Left lobe of liver (tissue), 2 donors: ENCODE measurements at regions not wholly inside any gene's neighbourhood (a gene's known extent, or its start where the extent isn't known, plus 50 kb on each side); places are given as distances from the start of the nearest gene placed in this dataset.
"Not testable (repeated sequence)": the region's sequence is repeated elsewhere in the genome, so short reads cannot be mapped to it uniquely, and the experiment has no call there.

Source experiments
- ATAC-seq: fragments of 200-7000 bp; cut with Tn5 transposase; one replicate; pipeline ENCODE4 v1.9.1; 2020; ENCODE audit warnings: mild to moderate bottlenecking, moderate library complexity
- DNase-seq: peaks from one replicate; pipeline ENCODE4 v3.0.0-alpha.2; 2020; ENCODE audit warnings: low spot score
- donor health status: DM: no; HTN: no; CAD: no; lungs with moderate emphysema.
- donor health status: DM: no; HTN: yes; CAD: no.

GRCh38 chr6:168194732-168195567 is 115.9 kb upstream of the FRMD1 start:
- DNase-seq (peak; percentile 43), ATAC-seq (no peak)

DNA sequence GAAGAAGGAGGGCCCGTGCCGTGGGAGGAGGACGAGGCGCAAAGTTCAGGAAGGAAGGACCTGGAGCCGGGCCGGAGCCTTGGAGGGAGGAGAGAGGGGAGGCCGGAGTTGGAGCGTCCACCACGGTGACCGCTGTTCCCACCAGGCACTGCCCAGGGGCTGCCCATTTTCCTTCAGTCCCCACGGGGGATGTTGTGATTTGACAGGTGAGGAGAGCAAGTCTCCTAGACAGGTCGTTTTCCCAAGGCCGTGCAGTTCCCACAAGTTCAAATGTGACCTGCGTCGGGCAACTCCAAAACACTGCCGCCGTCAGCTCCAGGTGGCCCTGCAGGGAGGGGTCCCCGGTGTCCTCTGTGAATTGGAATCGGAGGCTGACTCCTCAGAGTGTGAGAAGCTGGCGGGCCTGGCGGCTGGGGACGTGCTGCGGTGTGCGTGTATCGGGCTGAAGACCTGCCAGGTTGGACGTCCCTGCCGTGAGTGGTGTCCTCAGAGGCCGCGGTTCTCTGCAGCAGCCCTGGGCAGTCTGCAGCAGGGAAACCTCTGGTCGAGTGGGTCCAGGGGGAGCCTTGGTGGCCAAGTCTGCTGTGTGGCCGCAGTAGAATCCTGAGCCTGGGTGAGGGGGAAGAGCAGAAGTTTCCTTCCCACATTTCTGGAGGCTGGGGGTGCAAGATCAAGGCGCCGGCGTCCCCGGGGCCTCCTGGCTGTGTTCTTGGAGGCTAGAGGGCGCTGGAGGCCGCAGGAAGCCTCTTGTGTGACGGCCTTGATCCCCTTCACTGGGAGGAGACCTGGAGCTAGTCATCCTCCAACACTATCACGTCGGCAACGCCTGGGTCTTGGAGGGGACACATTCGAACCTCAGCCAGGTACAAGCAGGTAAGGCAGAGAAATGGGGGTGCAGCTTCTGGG is 115.1 kb upstream of the FRMD1 start:
- ATAC-seq, result no peak
- DNase-seq, result peak; percentile 44

GRCh38 chr6:168192901-168193815 is 114.1 kb upstream of the FRMD1 start:
- ATAC-seq, result no peak
- DNase-seq, result peak; percentile 40

DNA sequence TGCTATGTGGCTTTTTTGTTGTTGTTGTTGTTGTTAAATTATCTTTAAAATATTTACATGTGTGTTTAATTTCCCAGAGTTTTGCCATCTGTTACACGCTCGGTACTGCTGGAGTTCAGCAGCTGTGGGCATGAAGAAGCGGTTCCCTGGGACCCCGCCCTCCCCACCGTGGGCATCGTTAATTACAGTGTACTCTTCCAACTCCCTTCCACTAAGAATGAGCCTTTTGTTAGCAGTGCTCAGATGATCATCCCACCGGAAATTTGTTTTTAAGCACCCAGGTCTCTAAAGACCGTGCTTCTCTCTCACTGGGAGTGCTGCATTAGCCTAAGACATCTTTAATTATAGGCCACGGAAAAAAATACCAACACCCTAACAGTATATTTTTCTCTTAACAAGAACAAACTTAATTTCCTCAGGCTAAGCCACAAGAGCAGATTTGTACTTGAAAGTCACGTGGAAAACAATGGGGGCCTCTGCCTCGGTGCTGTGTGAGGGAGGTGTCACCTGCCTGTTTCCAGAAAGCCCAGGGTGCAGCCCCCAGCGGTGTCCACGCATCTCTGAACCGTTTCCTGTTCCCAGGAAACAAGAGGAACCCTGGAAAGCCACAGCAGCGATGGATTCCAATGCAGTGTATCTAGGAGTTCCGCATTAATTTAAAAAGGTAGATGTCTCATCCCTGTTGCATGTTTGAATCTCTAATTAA is 113.3 kb upstream of the FRMD1 start:
- ATAC-seq, result no peak
- peak; percentile 33 for DNase-seq

- DNase-seq, result peak; percentile 19
Measured at GRCh38 chr6:168190646-168191443, 111.8 kb upstream of the FRMD1 start.

GRCh38 chr6:168190014-168190405 is 111.0 kb upstream of the FRMD1 start:
- ATAC-seq (no peak), DNase-seq (peak; percentile 34)

More at GRCh38 chr6:168190646-168191443, 111.8 kb upstream of the FRMD1 start:
- no peak for ATAC-seq

DNA sequence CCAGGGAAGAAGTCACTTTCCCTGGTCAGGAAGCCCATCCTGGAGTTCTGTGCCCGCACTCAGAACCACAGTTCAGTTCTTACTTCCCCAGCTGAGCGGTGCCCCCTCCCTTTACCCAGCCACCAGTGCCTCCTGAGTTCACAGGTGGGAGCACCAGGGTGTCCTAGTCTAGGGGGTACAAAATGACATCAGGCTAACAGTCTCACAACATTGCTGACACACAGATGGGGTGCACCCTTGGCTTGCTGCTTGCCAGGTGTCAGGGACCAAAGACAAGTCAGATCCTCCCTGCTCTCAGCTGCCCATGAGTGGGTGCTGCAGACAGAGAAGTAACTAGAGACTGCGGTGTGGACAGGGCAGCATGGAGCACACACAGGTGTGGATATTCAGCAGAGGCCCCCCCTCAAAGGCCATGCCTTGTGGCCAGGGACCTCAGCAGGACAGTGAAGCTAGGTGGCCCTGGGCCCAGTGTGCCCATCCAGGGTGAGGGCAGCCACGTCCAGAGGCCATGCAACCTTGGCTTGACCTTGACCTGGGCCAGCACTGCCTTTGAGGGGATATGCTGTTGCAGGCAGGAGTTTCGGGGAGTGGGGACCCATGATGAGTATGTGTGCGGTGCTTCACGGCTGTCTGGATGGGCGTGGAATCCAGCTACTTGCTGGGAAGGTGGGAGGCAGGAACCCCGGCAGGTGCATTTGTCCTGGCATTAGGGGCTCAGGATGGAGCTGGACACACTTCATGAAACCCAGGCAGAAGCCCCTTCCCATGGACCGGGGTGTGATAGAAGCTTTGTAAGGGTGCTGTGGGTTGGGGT is 110.4 kb upstream of the FRMD1 start:
- DNase-seq, result peak; percentile 41
- ATAC-seq, result no peak

DNA sequence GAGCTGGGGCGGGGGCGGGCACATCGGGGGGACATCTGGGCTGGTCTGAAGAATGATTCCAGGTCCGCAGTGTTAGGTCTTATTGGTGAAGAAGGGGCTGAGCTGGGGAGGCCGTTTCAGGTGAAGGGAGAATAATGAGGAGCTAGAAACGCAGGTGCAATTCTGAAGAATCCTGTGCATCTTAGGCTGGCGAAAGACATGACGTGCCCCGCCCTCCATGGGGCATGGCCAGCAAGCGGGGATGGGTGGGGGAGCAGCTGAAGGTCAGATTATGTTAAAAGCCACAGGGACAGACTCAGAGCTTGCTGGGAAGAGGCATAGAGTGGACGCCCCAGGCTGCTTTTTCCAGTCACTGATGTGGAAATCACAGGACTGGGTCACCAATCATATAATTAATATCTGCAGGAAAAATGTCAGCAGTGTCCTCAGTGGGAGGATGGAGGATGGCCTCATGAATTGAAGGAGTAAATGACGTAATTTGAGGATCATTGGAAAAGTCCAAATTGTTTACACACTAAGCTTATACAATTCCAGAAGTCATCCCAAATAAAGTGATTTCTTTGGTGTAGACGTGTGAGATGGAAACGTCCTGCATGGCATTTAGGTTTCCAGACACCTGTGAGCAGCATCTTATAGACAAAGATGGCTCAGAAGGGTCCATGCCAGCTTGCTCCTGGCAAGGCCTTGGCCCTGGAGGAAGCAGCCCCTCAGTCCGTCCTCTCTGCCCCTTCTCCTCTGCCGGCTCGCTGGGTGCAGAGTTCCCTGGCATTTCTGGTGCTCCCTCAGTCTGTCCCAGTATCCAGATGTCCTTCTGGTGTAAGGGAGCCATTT is 109.6 kb upstream of the FRMD1 start:
- no peak for ATAC-seq
- DNase-seq, result peak; percentile 7

GRCh38 chr6:168186438-168186837 is 107.4 kb upstream of the FRMD1 start:
- ATAC-seq (no peak), DNase-seq (peak; percentile 21)

GRCh38 chr6:168186018-168186417 is 107.0 kb upstream of the FRMD1 start:
- DNase-seq, ATAC-seq: not testable (repeated sequence)

DNA sequence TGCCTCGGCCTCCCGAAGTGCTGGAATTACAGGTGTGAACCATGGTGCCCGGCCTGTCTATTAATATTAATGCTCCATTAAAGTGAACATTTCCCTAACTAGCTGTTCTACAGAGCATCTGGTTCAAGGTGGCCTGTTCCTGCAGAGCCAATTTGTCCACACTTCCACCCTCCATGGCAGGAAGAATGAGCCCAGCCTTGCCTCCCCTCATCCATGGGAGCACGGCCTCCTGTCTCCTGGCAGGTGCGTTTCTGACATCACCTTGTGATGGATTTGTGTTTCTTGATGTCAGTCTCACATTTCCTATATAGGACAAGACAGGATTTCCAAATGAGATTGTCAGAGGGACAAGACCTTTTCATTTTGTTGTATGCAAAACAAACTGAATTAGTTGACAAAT is 105.7 kb upstream of the FRMD1 start:
- no peak for ATAC-seq
- DNase-seq, result no peak

GRCh38 chr6:168183613-168183970 is 104.6 kb upstream of the FRMD1 start:
- ATAC-seq, result no peak
- no peak for DNase-seq

GRCh38 chr6:168182908-168183612 is 104.0 kb upstream of the FRMD1 start:
- ATAC-seq (no peak), DNase-seq (no peak)

DNA sequence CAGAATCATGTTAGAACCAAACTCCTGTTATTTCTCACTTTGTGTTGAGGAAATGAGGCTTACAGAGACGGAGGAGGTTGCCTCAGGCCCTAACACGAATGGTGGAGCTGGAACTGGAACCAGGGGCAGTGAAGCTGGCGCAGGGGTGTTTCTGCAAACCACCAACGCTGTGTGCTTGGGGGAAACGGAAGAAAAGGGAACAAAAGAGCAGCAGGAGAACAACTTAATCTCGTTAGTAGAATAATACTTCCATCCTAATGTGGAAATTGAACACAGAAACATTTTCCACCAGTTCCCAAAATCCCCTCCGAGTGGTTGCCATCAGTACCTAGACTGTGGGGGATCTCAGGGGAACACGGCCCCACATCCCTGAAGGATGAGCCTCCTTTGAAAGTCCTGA is 103.4 kb upstream of the FRMD1 start:
- ATAC-seq (no peak), DNase-seq (no peak)

DNA sequence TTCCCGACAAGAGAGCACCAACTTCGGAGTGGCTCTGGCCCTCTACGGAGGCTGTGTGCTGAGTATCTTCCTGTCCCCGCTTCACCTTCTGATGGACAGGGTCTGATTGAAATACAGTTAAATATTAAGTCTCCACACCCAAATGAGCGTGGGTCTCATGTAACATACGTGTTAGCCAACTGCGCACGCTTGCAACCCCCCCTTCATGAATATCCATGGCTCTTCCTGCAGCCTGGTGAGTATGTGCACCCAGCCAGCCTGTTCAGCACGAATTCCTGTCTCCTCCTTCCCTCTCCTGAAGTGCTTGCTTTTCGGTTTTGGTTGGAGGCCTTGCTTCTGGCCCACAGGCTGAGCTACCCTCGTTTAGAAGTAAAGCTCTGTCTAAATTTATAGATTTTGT is 102.9 kb upstream of the FRMD1 start:
- ATAC-seq, result no peak
- no peak for DNase-seq

DNA sequence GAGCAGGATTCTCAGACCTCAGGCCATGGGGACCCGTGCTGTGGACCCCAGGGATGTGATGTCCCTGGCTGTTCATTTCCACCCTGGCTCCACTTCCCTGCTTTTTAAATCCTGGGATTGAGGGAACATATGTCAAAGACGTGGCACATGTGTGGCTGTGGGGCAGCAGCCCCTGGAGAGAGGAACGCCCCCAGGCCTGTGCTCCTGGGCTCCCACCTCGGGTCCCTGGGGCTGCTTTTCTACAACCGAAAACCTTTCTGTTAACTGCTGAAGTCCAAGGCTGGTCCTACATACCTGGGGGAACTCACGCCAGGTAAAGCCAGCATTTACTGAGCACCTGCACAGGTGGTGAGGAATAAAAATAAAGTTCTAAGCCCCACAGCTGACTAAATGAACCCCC is 102.3 kb upstream of the FRMD1 start:
- DNase-seq, result no peak

GRCh38 chr6:168180548-168181011 is 101.6 kb upstream of the FRMD1 start:
- DNase-seq (no peak), ATAC-seq (no peak)

More for the DNA sequence above, 102.3 kb upstream of the FRMD1 start:
- no peak for ATAC-seq
